ENCODE measurements at regions not wholly inside any gene's neighbourhood (a gene's known extent, or its start where the extent isn't known, plus 50 kb on each side); places are given as distances from the start of the nearest gene placed in this dataset.

DNA sequence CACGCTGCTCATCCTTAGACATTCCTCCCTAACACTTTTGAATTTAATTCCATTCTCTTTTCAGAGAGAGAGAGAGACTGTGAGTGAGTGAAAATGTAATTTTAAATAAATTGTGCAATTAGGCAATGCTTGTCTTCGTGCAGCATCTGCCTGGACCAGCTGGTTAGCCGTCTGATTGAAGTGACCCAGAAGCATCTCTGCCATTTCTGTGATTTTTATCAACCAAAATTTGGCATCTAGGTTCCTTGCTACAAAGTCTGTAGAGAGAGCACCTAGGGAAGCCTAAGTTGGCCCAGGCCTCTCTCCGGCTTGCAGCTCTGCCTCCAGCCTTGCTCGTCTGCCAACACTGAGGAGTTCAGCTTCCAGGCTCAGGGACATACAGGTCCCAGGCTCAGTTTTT is 138.6 kb upstream of the GPR12 start (continued):
- TF ChIP-seq, protein P1, sequence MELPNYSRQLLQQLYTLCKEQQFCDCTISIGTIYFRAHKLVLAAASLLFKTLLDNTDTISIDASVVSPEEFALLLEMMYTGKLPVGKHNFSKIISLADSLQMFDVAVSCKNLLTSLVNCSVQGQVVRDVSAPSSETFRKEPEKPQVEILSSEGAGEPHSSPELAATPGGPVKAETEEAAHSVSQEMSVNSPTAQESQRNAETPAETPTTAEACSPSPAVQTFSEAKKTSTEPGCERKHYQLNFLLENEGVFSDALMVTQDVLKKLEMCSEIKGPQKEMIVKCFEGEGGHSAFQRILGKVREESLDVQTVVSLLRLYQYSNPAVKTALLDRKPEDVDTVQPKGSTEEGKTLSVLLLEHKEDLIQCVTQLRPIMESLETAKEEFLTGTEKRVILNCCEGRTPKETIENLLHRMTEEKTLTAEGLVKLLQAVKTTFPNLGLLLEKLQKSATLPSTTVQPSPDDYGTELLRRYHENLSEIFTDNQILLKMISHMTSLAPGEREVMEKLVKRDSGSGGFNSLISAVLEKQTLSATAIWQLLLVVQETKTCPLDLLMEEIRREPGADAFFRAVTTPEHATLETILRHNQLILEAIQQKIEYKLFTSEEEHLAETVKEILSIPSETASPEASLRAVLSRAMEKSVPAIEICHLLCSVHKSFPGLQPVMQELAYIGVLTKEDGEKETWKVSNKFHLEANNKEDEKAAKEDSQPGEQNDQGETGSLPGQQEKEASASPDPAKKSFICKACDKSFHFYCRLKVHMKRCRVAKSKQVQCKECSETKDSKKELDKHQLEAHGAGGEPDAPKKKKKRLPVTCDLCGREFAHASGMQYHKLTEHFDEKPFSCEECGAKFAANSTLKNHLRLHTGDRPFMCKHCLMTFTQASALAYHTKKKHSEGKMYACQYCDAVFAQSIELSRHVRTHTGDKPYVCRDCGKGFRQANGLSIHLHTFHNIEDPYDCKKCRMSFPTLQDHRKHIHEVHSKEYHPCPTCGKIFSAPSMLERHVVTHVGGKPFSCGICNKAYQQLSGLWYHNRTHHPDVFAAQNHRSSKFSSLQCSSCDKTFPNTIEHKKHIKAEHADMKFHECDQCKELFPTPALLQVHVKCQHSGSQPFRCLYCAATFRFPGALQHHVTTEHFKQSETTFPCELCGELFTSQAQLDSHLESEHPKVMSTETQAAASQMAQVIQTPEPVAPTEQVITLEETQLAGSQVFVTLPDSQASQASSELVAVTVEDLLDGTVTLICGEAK (IDR thresholded peaks at IDR 0.05; ENCODE audit: borderline replicate concordance), result no peak
- no peak for TF ChIP-seq POLR2AphosphoS5 (IDR thresholded peaks at IDR 0.05; ENCODE audit: low read length)
- TF ChIP-seq SPI1 (IDR thresholded peaks at IDR 0.05; ENCODE audit: borderline replicate concordance, insufficient read depth, low read depth, low read length), result no peak
- TF ChIP-seq NFYB (IDR thresholded peaks at IDR 0.05; ENCODE audit: insufficient read depth, low read depth, low read length), result no peak
- TF ChIP-seq RAD21 (IDR thresholded peaks at IDR 0.05; ENCODE audit: insufficient read depth, low read depth, low read length), result no peak
- no peak for TF ChIP-seq FOS (IDR thresholded peaks at IDR 0.05; ENCODE audit: borderline replicate concordance, extremely low read depth, insufficient read length)
- no peak for TF ChIP-seq ZZZ3 (IDR thresholded peaks at IDR 0.05; ENCODE audit: control insufficient read depth, insufficient read length, low read depth)

DNA sequence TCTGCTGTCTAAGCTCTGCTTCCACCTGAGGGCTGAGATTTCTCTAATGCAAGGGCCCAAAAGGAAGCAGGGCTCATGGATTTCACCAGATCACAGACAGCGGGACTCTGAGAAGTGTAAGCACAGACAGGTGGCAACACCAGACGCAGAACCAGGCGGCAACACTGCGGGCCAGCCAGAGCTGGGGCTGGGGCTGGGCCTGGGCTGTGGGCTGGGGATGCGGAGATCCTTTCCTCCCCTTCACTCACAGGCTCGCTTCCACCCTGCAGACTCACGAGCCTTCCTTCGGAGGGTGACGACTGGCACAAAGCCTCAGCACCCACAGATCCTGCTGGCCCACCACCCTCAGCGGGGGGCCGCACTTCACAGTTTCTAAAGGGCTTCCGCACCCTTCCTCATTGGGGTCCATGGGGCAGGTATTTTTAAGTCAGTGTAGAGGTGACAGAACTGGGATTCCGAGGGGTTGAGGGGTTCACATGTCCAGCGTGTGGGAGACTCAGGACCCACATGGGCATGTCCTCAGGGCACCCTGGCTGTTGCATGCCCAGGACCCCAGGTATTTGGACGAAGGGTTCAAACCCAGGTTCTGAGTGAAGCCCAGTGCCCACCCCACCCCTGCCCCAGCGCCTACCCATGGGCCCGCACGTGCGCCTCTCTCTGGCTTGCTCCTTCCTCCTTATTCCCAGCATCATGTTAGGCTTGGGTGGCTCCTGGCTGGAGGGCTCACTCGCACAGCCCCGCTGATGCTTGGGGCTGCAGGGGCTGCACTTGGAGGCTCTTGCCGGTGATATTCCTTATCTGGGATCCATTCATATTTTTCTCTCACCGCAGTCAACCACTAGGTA is 137.3 kb upstream of the GPR12 start:
- Histone ChIP-seq H3K27me3 (replicated peaks in 1 of 2; ENCODE audit: control insufficient read depth in 2 of 2, insufficient read depth in 2 of 2, low read length in 1 of 2) (peaks cover 2 to 4% of the 10 kb centered on the region in 2 experiments; a peak in 2 of 4 replicates), H3K4me1 (ENCODE audit: control insufficient read depth, insufficient read depth, low read length) (no peaks in the 10 kb centered on the region), H3K79me2 (ENCODE audit: control insufficient read depth, insufficient read depth, low read length) (no peaks in the 10 kb centered on the region), H3K9ac (ENCODE audit: control insufficient read depth, insufficient read depth, low read length) (no peak overlapping the region), H3K4me2 (ENCODE audit: control insufficient read depth, insufficient read depth) (no peak overlapping the region), H3K9me3 (replicated peaks; ENCODE audit: control insufficient read depth, insufficient read depth, low read length) (no peaks in the 10 kb centered on the region), H3K4me3 (no peak overlapping the region), H3K27ac (ENCODE audit: control insufficient read depth, insufficient read depth) (no peak overlapping the region), H4K20me1 (ENCODE audit: control insufficient read depth, insufficient read depth) (no peaks in the 10 kb centered on the region), H2AFZ (ENCODE audit: control insufficient read depth, low read depth, low read length) (no peak overlapping the region), H3K36me3 (ENCODE audit: control insufficient read depth in 2 of 2, insufficient read depth in 2 of 2, low read length in 1 of 2) (no peaks in the 10 kb centered on the region)
- in situ Hi-C loops (cut with MboI) (no loop called here), intact Hi-C loops (cut with micrococcal nuclease; ENCODE audit: unreplicated experiment) (no loop called here)
- BruUV-seq (replicated peaks), result no TSS peak
- POLR2A ChIA-PET, result no interaction called here
- 42% methylated on average over 23 of the region's 23 CpGs for WGBS (ENCODE audit: insufficient coverage, insufficient replicate concordance, low lambda C conversion rate, missing lambda C conversion rate)
- DNase-seq (ENCODE audit: low read depth, low spot score), result no peak
- RAD21 ChIA-PET (ENCODE audit: unreplicated experiment), result no interaction called here
- no peak for FAIRE-seq
- CTCF ChIA-PET, result no interaction called here
- SMC1A ChIA-PET (ENCODE audit: uncharacterized antibody, unreplicated experiment), result no interaction called here
- no peak for ATAC-seq
- no peak for TF ChIP-seq ZNF217 (IDR thresholded peaks at IDR 0.05)
- no peak for TF ChIP-seq TARDBP (IDR thresholded peaks at IDR 0.05; ENCODE audit: borderline replicate concordance)
- TF ChIP-seq, protein P2, sequence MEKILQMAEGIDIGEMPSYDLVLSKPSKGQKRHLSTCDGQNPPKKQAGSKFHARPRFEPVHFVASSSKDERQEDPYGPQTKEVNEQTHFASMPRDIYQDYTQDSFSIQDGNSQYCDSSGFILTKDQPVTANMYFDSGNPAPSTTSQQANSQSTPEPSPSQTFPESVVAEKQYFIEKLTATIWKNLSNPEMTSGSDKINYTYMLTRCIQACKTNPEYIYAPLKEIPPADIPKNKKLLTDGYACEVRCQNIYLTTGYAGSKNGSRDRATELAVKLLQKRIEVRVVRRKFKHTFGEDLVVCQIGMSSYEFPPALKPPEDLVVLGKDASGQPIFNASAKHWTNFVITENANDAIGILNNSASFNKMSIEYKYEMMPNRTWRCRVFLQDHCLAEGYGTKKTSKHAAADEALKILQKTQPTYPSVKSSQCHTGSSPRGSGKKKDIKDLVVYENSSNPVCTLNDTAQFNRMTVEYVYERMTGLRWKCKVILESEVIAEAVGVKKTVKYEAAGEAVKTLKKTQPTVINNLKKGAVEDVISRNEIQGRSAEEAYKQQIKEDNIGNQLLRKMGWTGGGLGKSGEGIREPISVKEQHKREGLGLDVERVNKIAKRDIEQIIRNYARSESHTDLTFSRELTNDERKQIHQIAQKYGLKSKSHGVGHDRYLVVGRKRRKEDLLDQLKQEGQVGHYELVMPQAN (conservative IDR thresholded peaks at IDR 0.05), result no peak
- TF ChIP-seq, protein P3, sequence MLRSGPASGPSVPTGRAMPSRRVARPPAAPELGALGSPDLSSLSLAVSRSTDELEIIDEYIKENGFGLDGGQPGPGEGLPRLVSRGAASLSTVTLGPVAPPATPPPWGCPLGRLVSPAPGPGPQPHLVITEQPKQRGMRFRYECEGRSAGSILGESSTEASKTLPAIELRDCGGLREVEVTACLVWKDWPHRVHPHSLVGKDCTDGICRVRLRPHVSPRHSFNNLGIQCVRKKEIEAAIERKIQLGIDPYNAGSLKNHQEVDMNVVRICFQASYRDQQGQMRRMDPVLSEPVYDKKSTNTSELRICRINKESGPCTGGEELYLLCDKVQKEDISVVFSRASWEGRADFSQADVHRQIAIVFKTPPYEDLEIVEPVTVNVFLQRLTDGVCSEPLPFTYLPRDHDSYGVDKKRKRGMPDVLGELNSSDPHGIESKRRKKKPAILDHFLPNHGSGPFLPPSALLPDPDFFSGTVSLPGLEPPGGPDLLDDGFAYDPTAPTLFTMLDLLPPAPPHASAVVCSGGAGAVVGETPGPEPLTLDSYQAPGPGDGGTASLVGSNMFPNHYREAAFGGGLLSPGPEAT (IDR thresholded peaks at IDR 0.05; ENCODE audit: low read depth), result no peak
- TF ChIP-seq IKZF1 (conservative IDR thresholded peaks at IDR 0.05), result no peak

All from GM12878 (cell line).